ENCODE measurements at regions not wholly inside any gene's neighbourhood (a gene's known extent, or its start where the extent isn't known, plus 50 kb on each side); places are given as distances from the start of the nearest gene placed in this dataset.

DNA sequence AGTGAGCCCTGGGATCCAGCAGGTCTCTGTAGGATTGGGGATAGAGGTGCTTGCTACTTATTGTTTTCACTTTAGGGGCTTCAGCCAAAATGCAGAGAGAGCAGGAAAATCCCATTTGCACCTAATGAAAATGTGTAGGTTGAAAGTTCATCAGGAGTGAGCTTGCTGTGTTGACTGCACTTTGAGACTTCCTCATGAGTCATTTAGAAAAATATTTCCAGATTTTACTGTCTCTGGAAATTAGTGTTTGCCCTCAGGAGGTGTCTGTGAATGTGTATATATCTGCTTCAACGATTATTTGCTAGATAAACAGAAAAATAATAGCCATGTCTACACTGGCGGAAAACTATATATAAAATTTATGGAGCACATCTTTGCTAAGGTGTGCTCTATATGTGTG lies 159.3 kb downstream of the CAND1 start:
- DNase-seq, result no peak

DNA sequence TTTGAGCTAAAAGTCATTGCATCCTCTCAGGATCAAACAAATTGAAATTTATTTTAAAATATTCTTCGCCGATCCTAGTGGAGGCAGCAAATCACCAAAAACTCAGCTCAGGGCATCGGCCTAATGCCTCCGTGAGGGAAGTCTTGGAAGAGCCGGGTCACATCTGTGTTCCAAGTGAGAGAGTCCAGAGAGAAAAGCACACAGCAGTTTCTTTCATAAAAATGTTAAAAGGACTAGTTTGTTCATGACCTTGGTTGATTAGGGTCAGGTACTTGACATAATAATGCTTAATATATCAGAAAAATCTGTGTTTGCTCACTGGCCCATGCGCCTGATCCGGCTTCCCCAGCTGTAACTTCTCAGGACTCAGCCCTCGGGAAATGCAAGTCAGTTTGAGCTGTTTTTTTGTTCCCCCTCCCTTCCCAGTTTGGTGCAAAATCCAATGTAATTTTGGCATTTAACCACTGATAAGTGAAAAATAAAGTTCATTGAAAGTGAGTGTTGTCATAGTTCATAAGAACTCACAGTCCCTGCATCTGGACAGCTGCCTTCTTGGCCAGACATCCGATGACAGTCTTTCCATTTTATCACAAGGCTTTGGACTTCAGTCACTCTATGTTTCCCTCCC lies 161.7 kb downstream of the CAND1 start:
- DNase-seq, result peak; percentile 19

DNA sequence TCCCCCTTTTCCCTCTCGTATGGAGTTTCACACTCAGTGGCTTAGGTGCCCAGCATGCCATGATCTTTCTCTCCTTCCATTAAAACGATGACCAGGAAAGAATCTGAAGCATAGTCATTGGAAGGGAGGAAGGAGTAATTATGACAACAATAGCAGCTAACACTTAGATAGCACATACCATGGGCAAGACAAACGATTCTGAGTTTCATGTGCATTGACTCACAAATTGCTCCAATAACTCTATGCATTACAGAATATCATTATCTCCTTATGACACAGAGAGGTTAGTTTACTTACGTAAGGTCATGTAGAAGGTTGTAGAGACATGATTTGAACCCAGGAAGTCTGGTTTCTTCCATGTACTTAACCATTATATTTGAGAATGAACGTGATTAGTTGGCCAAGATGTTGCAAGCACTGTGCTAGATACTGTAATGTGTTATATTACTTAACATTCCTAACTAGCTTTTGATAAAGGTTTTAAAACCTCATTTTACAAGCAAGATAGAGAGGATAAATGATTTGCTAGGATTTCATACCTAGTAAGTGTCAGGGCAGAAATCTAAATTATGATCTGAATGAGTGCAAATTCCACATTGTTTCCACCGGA lies 162.4 kb downstream of the CAND1 start:
- DNase-seq, result no peak

DNA sequence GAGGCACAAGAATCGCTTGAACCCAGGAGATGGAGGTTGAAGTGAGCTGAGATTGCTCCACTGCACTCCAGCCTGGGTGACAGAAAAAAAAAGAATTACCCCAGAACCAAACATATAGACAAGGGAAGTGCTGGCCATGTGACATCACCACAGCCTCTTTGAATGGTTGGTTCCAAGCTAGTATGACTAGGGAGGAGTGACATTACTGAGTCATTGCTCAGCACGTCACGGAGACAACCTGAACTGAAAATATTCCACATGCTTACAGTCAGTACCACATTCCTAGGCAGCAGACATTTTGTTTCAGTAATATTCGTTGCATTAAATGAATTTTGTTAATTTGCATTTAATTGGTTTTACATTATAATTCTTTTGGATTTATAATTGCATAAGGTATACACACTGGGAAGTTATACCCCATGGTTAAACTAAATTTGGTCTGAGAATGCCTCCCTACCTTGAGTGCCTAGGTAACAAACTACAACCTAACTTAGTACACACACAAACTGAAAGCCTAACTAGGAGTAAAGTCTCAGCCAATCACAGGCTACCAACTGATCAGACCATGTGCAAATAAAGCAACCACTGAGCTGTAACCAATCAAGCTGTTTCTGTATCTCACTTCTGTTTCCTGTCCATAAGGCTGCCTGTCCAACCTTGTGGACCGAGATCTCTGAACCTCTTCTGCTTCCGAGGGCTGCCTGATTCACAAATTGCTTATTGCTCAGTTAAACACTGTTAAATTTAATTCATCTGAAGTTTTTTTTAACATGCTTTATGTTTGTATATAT lies 164.4 kb downstream of the CAND1 start:
- peak; percentile 61 for DNase-seq

DNA sequence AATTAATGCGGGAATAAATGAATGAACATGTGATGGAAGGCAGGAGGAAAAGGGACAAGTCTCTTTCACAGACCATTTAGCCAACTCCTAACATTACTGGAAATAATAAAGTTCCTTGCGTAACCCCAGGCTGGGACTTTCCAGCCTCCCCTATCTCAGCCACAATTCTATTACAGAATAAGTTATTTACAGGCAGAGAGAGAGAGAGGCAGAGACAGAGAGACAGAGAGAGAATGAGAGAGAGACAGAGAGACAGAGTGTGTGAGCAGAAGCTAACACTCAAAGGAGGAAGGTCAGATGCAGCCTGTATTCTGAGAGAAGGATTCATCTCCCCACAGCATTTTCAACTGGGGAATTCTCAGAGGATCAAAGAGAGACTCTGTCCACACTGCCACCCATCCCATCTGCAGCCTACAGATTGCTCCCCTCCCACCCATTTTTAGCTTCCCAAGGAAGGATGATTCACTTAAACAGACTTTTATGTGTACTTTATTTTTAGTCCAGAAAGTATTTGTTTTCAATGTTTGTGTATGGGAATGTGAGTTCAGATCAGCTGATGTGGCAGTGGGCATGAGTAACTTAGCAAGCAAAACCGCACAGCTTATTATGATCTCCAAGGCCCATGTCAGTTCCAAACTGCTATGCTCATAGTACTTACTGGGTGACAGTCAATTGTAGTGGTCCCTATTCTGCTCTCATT lies 165.7 kb downstream of the CAND1 start:
- no peak for DNase-seq

DNA sequence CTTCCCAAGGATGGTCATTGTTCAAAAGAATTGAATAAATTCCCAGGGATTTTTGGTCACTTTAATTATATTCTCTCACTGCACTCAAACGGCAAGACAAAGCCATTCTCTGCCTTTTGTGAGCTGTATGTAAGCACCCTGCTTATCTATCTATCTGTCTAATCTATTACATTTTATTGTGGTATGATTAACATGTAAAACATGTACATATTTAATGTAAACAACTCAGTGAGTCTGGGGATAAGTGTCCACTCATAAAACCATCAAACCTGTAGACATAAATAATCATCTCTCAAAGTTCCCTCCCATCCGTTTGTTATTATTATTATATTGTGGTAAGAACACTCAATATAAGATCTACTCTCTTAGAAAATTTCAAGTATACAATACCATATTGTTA lies 167.1 kb downstream of the CAND1 start:
- no peak for DNase-seq

DNA sequence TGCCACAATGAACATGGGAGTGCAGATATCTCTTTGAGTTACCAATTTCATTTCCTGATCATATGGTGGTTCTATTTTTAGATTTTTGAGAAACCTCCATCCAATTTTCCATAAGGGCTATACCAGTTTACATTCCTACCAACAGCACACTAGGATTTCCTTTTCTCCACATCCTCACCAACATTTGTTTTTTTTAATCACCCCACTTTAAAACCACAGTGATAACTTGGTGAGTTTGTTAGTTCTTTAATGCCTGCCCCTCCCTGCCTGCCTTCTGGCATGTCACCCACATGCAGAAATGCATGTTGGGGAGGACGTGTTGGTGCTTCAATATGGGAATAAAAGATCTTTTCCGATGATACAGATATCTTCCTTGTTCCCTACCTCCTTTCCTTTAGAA lies 167.9 kb downstream of the CAND1 start:
- DNase-seq, result no peak

DNA sequence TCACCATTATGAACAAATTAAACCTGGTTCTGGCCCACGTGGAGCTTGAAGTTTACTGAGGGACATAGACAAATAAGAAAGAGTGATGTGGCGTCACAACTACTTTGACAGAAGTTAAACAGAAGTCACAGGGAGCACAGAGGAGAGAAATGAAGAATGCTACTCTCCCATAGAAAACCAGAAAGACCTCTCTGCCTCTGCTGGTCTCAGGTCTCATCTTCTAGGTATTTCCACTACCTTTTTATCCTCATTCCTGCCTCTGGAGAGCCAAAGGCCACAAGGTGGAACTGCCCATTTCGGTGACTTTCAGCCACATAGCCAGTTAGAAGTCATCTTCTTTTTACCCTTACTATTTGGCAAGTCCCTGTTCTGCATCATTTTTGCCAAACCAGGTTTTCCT lies 170.5 kb downstream of the CAND1 start:
- no peak for DNase-seq

DNA sequence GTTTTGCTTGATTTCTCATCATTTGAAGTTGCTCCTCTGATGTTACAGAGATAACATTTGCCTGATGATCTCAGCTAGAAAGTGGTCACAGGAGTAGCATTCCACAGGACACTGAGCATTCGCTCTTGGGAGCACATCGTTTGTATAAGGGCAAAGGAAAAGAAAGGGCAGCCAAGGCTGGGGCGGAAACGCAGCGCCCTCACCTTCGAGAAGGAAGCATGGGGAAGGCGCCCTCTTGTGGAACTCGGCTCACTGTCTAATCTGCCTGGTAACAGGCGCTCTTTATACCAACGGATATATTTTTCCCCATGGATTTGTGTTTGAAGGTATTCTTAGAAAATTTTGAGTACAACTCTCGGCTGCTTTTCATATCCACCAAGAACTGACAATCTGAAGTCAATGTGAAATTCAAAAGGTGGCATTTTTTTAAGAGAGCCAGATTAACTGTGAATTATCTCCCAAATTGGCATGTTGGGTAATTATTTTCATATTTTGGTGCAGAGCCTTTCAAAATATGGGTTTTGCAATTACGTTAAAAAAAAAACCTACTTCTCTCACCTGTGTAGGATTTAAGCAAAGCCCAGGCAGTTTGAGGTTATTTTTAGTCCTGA lies 172.7 kb downstream of the CAND1 start:
- DNase-seq, result peak; percentile 84

DNA sequence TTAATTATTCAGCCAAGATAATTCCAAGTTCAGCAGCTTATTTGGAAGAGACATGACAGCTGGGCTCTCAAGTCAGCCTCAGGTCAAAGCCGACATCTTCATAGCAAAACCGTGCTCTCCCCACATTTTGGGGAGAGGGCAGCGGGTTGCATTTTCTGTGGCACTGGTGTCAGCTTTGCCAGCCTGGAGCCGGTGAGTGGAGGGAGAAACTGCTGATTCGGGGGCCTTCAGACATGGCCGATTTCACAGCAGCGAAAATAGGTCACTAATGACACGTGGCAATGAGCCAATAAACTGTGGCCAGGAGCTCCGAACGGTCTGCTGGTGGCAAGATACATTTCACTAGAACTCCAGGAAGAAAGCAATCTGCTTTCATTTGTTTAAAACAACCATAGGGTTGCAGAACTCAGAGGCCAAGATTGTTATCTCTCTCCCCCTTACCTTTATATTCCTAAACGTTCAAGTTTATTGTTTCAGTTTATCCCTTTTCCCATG lies 173.2 kb downstream of the CAND1 start:
- DNase-seq, result peak; percentile 89

DNA sequence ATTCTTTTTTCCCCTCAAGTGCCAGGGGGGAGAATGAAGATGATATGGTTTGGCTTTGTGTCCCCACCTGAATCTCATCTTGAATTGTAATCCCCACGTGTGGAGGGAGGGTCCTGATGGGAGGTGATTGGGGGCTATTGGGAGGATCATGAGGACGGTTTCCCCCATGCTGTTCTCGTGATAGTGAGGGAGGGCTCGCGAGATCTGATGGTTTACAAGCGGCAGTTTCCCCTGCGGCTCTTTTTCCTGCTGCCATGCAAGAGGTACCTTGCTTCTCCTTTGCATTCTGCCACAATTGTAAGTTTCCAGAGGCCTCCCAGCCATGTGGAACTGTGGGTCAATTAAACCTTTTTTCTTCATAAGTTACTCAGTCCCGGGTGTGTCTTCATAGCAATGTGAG lies 173.7 kb downstream of the CAND1 start:
- DNase-seq, result no peak

DNA sequence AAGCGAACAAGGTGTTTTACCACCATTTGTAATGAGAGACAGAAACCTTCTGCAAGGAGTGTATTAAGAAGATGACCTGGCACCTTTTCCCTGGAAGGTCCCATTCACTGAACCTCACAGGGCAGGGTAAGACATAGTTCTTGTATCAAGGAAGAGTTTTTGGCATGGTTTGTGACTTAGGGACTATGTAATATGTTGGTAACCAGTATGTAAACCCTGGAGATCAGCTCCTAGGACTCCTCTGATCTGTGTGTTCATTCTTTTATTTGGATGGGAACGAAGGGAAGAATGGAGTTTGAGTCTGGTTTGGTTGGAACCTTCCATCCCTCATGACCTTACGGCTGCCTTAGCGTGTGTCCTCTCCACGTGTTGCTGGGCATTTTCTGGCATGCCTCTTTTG lies 175.4 kb downstream of the CAND1 start:
- DNase-seq, result no peak

DNA sequence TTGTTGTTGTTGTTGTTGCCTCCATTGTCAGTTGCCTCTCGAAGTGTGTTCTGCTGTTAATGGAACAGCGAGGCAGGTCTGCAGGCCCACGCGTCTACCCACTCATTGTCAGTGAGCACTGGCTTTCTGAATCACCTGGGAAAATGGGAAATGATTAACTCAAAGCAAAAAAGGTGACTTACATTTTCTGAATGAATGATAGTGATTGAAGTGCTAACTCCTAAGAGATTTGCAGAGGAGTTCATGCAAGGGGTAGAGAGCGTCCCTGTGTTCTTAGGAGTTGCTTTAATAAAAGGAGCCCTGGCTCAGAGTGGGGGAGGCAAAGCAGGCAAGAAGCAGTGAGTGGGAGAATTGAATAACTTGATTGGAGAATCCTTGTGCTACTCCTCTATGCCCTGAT lies 177.6 kb downstream of the CAND1 start:
- DNase-seq, result no peak

DNA sequence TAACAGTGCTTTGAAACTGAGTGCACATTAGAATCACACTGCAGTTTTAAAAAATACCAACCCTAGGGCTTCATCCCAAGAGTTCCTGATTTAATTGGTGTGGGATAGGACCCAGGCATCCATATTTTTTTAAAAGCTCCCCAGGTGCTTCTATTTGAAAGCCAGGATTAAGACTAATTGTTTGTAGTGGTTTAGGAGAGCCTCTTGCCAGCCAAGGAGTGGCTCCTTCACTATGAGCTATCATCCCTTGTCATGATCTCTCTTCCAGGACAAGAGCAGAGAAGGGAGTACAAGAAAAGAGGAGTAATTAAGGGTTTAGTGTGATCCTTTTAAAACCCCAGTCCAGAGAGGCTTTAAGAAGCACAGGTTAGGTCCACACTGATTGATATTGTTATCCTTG lies 178.0 kb downstream of the CAND1 start:
- DNase-seq, result no peak

DNA sequence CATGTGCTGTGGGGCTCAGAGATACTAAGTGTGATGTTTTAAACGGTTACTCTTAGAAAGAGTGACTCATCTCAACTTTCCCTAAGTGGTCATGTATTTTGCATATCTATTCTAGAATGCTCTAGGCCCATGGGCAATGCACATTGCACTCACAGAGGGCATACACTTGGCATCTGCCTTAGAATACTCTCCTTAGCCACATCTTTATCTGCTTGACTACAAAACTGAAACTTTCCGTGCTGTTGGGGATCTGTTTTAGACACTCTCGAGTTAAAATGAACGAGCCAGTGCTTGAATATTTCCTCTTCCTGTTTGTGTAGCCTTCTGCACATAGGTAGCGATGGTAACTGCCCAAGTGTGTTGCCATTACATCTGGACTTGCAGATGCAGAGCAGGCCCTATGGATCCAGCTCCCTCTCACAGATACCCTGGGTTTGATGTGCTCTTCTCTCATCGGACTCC lies 180.5 kb downstream of the CAND1 start:
- DNase-seq, result no peak

DNA sequence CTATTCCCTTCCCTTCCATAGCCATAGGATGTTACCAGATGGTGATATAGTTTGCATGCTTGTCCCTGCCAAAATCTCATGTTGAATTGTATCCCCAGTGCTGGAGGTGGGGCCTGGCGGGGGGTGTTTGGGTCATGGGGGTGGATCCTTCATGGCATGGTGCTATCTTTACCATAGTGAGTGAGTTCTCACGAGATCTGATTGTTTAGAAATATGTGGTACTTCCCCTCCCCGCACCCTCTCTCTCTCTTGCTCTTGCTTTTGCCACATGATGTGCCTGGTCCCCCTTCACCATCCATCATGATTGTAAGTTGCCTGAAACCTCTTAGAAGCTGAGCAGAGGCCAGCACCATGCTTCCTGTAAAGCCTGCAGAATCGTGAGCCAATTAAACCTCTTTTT lies 181.3 kb downstream of the CAND1 start:
- DNase-seq, result no peak

DNA sequence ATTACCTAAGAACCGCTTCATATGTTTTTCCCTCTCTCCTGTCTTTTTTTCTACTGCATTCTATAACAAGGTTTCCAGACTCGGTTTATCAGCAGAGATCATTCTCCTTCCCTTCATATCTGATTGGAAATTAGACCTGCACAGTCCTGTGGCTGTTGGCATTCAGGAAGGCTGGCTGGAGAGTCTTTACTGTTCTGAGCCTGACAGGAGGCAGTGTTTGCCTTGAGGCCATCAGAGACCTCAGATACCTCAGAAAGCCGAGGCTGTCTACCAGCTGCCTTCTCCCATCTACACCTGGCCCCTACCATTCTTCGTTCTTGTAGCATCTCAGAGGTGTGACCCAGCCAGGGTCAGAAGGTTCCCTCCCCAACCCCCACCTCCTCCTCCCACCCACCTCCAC lies 182.0 kb downstream of the CAND1 start:
- no peak for DNase-seq

DNA sequence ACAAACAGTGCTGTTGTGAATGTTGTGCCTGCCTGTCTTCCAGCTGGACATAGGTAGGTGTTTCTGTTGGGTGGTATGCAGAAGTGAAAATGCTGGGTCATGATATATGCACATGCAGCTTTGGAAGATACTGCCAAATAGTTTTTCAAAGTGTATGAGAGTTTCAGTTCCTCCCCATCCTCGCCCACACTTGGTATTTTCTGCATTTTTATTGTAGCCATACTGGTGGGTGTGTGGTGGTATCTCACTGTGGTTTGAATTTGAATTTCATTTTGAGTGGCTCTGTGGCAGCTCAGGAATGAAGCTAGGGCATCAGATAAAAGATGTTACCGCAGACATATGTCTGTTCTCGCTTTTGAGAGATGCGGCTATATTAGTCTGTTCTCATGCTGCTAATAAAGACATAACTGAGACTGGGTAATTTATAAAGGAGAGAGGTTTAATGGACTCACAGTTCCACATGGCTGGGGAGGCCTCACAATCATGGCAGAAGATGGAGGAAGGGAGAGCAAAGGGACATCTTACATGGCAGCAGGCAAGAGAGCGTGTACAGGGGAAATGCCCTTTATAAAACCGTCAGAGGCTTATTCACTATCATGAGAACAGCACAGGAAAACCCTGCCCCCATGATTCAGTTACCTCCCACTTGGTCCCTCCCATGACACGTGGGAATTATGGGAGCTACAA lies 183.1 kb downstream of the CAND1 start:
- DNase-seq, result no peak

DNA sequence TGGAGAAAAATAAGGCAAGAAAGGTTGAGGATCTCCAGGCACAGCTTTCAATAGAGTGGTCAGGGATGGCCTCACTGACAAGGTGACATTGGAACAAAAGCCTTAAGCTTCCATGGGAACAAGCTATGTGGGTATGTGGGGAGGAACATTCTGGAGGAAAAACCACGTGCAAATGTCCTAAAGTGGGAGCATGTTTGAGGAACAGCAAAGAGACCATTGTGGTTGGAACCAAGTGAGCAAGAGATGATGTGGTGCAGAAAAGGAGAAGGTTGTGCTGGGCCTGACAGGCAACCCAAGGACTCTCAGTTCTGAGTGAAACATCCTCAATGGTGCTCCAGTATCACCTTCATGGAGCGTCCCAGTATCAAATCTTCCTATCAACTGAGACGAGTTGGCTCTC lies 184.0 kb downstream of the CAND1 start:
- no peak for DNase-seq

DNA sequence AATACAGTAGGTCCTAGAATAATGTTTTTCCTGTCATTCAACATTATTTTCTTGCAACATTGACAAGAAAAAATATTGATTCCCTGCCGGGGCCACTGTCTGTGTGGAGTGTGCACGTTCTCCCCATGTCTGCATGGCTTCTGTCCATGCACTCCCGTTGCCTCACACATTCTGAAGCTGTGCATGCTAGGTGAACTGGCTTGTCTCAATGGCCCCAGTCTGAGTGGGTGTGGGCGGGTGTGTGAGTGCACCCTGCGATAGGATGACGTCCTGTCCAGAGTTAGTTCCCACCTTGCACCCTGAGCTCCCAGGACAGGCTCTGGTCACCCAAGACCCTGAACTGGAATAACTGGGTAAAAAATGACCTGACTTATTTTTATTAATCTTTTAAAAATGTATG lies 186.1 kb downstream of the CAND1 start:
- DNase-seq, result no peak

DNA sequence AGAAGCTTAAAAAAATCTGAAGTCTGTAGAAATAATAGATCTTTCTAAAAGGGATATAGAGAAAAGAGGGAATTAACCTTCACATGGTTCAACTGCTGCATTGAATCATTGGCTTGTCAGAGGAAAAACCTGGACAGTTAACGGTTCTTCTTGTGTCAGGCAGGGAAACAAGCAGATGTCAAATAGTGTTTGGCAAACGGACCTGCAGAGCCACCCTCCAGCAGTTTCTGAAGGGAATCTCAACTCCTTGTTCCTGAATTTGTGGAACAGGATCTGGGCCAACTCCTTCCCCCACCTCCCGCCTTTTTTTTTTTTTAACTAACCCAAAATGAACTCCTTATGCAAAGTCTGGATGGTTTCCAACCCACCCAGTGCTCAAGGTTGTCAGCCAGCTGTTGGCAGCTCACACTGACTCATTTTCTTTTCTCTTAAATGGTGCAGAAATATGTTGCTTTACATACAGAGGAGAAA lies 187.3 kb downstream of the CAND1 start:
- peak; percentile 98 for DNase-seq

DNA sequence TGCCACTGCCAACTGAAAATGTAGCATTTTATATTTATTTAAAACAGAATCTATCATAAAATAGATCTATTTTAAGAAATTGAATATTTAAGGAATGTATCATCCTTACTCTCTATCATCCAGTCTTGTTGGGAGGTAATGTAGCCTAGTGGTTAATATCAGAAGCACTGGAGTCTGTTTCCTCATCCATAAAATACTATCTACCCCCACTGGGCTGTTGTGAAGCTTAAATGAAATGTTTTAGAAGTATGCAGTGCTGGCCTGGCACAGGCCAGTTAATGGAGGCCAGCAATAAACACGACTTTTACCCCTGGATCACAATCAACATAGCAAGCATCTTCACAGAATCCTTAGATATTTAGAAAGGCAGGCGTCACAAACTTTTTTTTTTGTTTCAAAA lies 188.0 kb downstream of the CAND1 start:
- peak; percentile 53 for DNase-seq
